Fibroblast of villous mesenchyme (primary cell): ENCODE measurements at regions not wholly inside any gene's neighbourhood (a gene's known extent, or its start where the extent isn't known, plus 50 kb on each side); places are given as distances from the start of the nearest gene placed in this dataset.
A peak's percentile ranks its signal among the peaks of the same experiment; 100 is the strongest.
"Not testable (repeated sequence)": the region's sequence is repeated elsewhere in the genome, so short reads cannot be mapped to it uniquely, and the experiment has no call there.

Experiments
- DNase-seq: peaks from one replicate; pipeline ENCODE4 v3.0.0-alpha.2; 2010; ENCODE audit warnings: low read depth
- H3K4me3 ChIP-seq: 2 replicates; pipeline ENCODE4 v1.5.1; 2011; ENCODE audit warnings: low read depth, mild to moderate bottlenecking, low read length
- CTCF ChIP-seq: IDR thresholded peaks from 2 replicates; pipeline ENCODE4 v1.5.1; 2012; ENCODE audit warnings: low read depth, mild to moderate bottlenecking, low read length; ENCODE audit not compliant: insufficient read depth

- no peak for TF ChIP-seq CTCF
- no peak for DNase-seq
- no peak overlapping the region for H3K4me3 ChIP-seq
Observed at GRCh38 chr7:122248472-122248871, 56.1 kb downstream of the FEZF1 start.

GRCh38 chr7:122238729-122239128 lies 65.8 kb downstream of the FEZF1 start:
- not testable (repeated sequence) for DNase-seq
- peak overlapping the region; percentile 36 for H3K4me3 ChIP-seq

DNA sequence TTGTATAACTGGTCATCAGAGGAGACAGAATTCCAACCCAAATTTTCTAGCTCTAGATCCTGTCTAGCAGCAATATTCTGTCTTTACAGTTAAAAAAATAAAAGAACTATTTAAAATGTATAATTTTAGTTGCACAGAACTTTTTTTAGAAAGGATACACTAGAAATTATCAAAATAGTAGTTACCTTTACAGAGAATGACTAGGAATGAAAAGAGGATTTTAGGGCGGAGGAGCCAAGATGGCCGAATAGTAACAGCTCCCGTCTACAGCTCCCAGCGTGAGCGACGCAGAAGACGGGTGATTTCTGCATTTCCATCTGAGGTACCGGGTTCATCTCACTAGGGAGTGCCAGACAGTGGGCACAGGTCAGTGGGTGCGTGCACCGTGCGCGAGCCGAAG lies 66.3 kb downstream of the FEZF1 start:
- H3K4me3 ChIP-seq, result peak overlapping the region; percentile 36
- DNase-seq, result not testable (repeated sequence)

GRCh38 chr7:122225874-122226273 lies 78.7 kb downstream of the FEZF1 start:
- no peak overlapping the region for H3K4me3 ChIP-seq
- TF ChIP-seq CTCF, result no peak
- DNase-seq, result peak; percentile 2

GRCh38 chr7:122219253-122219865 lies 75.3 kb upstream of the AASS start:
- DNase-seq, result peak; percentile 37
- TF ChIP-seq CTCF, result peak; percentile 67
- H3K4me3 ChIP-seq, result no peak overlapping the region

DNA sequence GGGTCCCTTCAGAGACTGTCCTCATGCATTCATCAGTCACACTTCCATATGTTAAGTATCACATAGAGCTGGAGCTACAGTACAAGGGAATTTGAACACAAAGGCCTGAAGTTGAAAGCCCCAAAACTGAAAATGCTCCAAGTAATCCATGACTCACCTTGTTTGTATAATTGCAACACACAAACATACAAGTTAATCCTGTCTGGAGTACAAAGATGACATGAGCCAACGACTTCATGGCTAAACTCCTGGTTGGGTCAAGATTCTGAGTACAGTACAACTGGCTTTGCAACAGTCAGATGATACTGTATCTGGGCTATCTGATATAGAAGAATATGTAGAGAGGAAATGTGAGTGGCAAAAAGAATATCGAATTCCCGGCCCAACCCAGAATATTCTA lies 73.1 kb upstream of the AASS start:
- DNase-seq, result peak; percentile 66
- no peak overlapping the region for H3K4me3 ChIP-seq
- no peak for TF ChIP-seq CTCF

DNA sequence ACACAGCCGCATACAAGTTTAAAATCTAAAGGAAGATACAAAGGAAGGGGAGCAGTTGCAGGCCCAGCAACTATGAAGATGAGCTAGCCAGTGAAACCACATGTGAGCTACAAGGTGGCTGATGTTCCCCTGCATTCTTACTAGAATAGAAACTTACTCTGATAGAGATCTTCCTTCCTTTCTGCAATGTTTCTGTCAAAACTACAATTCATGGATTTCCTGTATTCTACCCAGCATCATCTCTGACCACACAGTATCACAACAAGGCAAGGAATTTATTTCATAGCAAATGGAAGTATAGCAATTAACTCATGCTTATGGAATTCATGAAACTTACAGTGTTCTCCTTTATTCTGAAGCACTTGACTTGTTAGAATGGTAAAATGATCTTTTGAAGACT lies 68.7 kb upstream of the AASS start:
- TF ChIP-seq CTCF, result no peak
- no peak overlapping the region for H3K4me3 ChIP-seq
- peak; percentile 32 for DNase-seq

DNA sequence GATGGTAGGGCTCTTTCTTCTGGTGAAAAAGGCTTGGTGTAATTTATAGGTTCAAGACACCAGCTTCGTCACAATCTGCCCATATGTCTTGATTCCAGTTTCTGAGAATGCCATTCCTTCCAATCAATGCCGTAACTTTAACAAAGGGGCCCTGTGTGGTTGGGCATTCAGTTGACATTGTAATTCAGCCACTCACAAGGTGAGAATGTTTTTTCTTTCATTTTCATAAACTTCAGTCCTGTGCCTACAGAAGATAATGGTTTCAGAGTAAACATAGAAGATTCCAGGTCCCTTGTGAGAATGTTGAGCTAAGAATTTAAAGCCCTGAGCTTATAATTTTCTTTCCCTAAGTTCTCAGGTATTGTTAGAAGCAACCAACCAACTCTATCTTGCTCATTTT lies 67.3 kb upstream of the AASS start:
- no peak overlapping the region for H3K4me3 ChIP-seq
- no peak for TF ChIP-seq CTCF
- no peak for DNase-seq
